GM21825 (cell line): ENCODE measurements at regions not wholly inside any gene's neighbourhood (a gene's known extent, or its start where the extent isn't known, plus 50 kb on each side); places are given as distances from the start of the nearest gene placed in this dataset.
"Not testable (repeated sequence)": the region's sequence is repeated elsewhere in the genome, so short reads cannot be mapped to it uniquely, and the experiment has no call there.

Source experiments
- ATAC-seq: cut with Tn5 transposase; IDR thresholded peaks from one replicate; pipeline ENCODE4 v1.9.1; 2021; ENCODE audit warnings: mild to moderate bottlenecking, moderate library complexity; ENCODE audit not compliant: unreplicated experiment

- no peak for ATAC-seq
These were observed 403.2 kb downstream of the AASDHPPT start for GRCh38 chr11:106480581-106481190.

- ATAC-seq: no peak
These were observed 405.7 kb downstream of the AASDHPPT start for GRCh38 chr11:106482917-106483785.

- ATAC-seq: no peak
These were observed 414.3 kb downstream of the AASDHPPT start for GRCh38 chr11:106491751-106492150.

GRCh38 chr11:106493751-106494150, 416.3 kb downstream of the AASDHPPT start:
- no peak for ATAC-seq

- ATAC-seq: no peak
These were observed 417.6 kb downstream of the AASDHPPT start for GRCh38 chr11:106495046-106495445.

- no peak for ATAC-seq
These were observed 419.2 kb downstream of the AASDHPPT start for GRCh38 chr11:106496677-106497076.

GRCh38 chr11:106497321-106497720, 419.9 kb downstream of the AASDHPPT start:
- no peak for ATAC-seq

- no peak for ATAC-seq
These were observed 420.4 kb downstream of the AASDHPPT start for GRCh38 chr11:106497822-106498221.

GRCh38 chr11:106503901-106504300, 426.4 kb downstream of the AASDHPPT start:
- ATAC-seq: no peak

GRCh38 chr11:106507645-106508306, 430.3 kb downstream of the AASDHPPT start:
- ATAC-seq: no peak

- ATAC-seq: no peak
These were observed 437.2 kb downstream of the AASDHPPT start for GRCh38 chr11:106514706-106515105.

- no peak for ATAC-seq
These were observed 440.0 kb downstream of the AASDHPPT start for GRCh38 chr11:106517426-106517825.

GRCh38 chr11:106520146-106520912, 442.9 kb downstream of the AASDHPPT start:
- ATAC-seq: no peak

GRCh38 chr11:106520920-106521319, 443.5 kb downstream of the AASDHPPT start:
- ATAC-seq: no peak

GRCh38 chr11:106523171-106523570, 445.7 kb downstream of the AASDHPPT start:
- no peak for ATAC-seq

GRCh38 chr11:106523921-106524320, 446.5 kb downstream of the AASDHPPT start:
- no peak for ATAC-seq

- ATAC-seq: no peak
These were observed 447.0 kb downstream of the AASDHPPT start for GRCh38 chr11:106524436-106524835.

GRCh38 chr11:106531648-106532047, 454.2 kb downstream of the AASDHPPT start:
- not testable (repeated sequence) for ATAC-seq

GRCh38 chr11:106533046-106533445, 455.6 kb downstream of the AASDHPPT start:
- ATAC-seq: no peak

GRCh38 chr11:106540001-106540400, 462.5 kb downstream of the AASDHPPT start:
- no peak for ATAC-seq

- ATAC-seq: no peak
These were observed 469.9 kb downstream of the GUCY1A2 start for GRCh38 chr11:106548406-106548805.
